Liver (tissue), 3 donors: ENCODE measurements at regions not wholly inside any gene's neighbourhood (a gene's known extent, or its start where the extent isn't known, plus 50 kb on each side); places are given as distances from the start of the nearest gene placed in this dataset.

Source experiments
- CTCF ChIP-seq: fragments of 150-350 bp; IDR thresholded peaks from 2 replicates; pipeline ENCODE4 v1.5.1; 2017; ENCODE audit warnings: improper control_type of control experiment, low read depth, low read length; ENCODE audit not compliant: missing input control
- EGR1 ChIP-seq, 2 donors: IDR thresholded peaks; 2 replicates each; pipeline ENCODE4 v1.6.1; 2016 to 2018; ENCODE audit warnings: antibody characterized with exemption in 2 of 2, low read depth in 2 of 2
- GABPA ChIP-seq, 2 donors: IDR thresholded peaks in 1 of 2; conservative IDR thresholded peaks in 1 of 2; 2 replicates each; pipeline ENCODE4 v1.6.1; 2016; ENCODE audit warnings: antibody characterized with exemption in 2 of 2, mild to moderate bottlenecking in 1 of 2, moderate library complexity in 1 of 2
- HNF4A ChIP-seq, 2 donors: conservative IDR thresholded peaks; 2 replicates each; pipeline ENCODE4 v1.6.1; 2016; ENCODE audit warnings: antibody characterized with exemption in 2 of 2, mild to moderate bottlenecking in 2 of 2
- JUND ChIP-seq, 2 donors: IDR thresholded peaks; 2 replicates each; pipeline ENCODE4 v1.6.1; 2016; ENCODE audit warnings: antibody characterized with exemption in 2 of 2
- MAX ChIP-seq: IDR thresholded peaks from 2 replicates; pipeline ENCODE4 v1.6.1; 2016; ENCODE audit warnings: antibody characterized with exemption
- RAD21 ChIP-seq, 2 donors: IDR thresholded peaks; 2 replicates each; pipeline ENCODE4 v1.6.1; 2016; ENCODE audit warnings: antibody characterized with exemption in 2 of 2, mild to moderate bottlenecking in 2 of 2
- REST ChIP-seq: IDR thresholded peaks from 2 replicates; pipeline ENCODE4 v1.6.1; 2016; ENCODE audit warnings: antibody characterized with exemption, mild to moderate bottlenecking
- SP1 ChIP-seq: IDR thresholded peaks from 2 replicates; pipeline ENCODE4 v1.6.1; 2018; ENCODE audit warnings: antibody characterized with exemption, mild to moderate bottlenecking
- TAF1 ChIP-seq: conservative IDR thresholded peaks from 2 replicates; pipeline ENCODE4 v1.6.1; 2016; ENCODE audit warnings: antibody characterized with exemption, mild to moderate bottlenecking
- YY1 ChIP-seq: IDR thresholded peaks from 2 replicates; pipeline ENCODE4 v1.6.1; 2016; ENCODE audit warnings: antibody characterized with exemption, mild to moderate bottlenecking
- ZBTB33 ChIP-seq: IDR thresholded peaks from 2 replicates; pipeline ENCODE4 v1.6.1; 2016; ENCODE audit warnings: antibody characterized with exemption
- donor health status: healthy.
- donor health status: healthy.

DNA sequence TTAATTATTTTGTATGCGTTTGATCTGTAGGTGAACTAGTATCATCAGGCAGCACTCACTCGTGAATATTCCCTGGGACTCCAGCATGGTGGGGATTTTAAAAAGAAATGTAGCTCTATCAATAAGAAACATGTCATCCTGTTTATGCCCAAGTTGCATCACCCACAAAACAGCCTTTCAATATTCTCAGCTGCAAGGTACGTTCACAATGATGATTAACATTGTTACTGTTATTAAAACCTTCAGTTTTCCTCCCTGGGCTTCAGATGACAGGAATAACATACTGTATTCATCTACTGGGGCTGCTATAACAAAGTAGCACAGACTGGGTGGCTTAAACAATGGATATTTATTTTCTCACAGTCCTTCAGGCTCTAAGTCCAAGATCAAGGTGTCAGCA is 87.9 kb upstream of the KLHL29 start:
- TF ChIP-seq CTCF (no peak), MAX (no peak), YY1 (no peak), RAD21 (IDR thresholded peaks at IDR 0.05) (no peak), SP1 (no peak), REST (no peak), GABPA (IDR thresholded peaks at IDR 0.05 in 1 of 2, conservative IDR thresholded peaks at IDR 0.05 in 1 of 2) (no peak), HNF4A (conservative IDR thresholded peaks at IDR 0.05) (no peak), ZBTB33 (no peak), EGR1 (IDR thresholded peaks at IDR 0.05; ENCODE audit: low read depth in 2 of 2) (no peak), TAF1 (no peak), JUND (IDR thresholded peaks at IDR 0.05) (no peak)
